ENCODE measurements at regions not wholly inside any gene's neighbourhood (a gene's known extent, or its start where the extent isn't known, plus 50 kb on each side); places are given as distances from the start of the nearest gene placed in this dataset.

- Histone ChIP-seq H4K5ac (ENCODE audit: insufficient read length, low read depth, low read length) (no peak overlapping the region), H2BK120ac (ENCODE audit: low read depth, low read length, poor library complexity, severe bottlenecking) (no peak overlapping the region), H3K18ac (ENCODE audit: insufficient read length, low read depth, low read length) (no peak overlapping the region), H4K91ac (ENCODE audit: insufficient read length, low read depth, low read length) (no peak overlapping the region), H3K4me2 (ENCODE audit: insufficient read depth, insufficient read length, low read length) (no peak overlapping the region), H3K27ac (ENCODE audit: insufficient read length, low read depth, low read length) (no peak overlapping the region), H4K20me1 (ENCODE audit: control insufficient read depth, insufficient read depth, insufficient read length) (no peaks in the 10 kb centered on the region), H3K79me1 (ENCODE audit: insufficient read depth, low read depth, low read length, poor library complexity, severe bottlenecking) (no peaks in the 10 kb centered on the region), H2BK5ac (ENCODE audit: insufficient read length, low read length) (no peak overlapping the region), H3K27me3 (ENCODE audit: insufficient read depth, low read length) (no peaks in the 10 kb centered on the region), H2BK12ac (ENCODE audit: insufficient read length, low read depth, low read length) (no peak overlapping the region), H2BK20ac (ENCODE audit: low read depth, low read length, poor library complexity, severe bottlenecking) (no peak overlapping the region), H2AK5ac (ENCODE audit: insufficient read length, low read length) (no peak overlapping the region), H2BK15ac (ENCODE audit: low read depth, low read length) (no peak overlapping the region), H3K4me1 (ENCODE audit: insufficient read depth, low read length) (no peaks in the 10 kb centered on the region), H3K23me2 (ENCODE audit: insufficient read length, low read depth, low read length, poor library complexity, severe bottlenecking) (no peaks in the 10 kb centered on the region), H3K14ac (ENCODE audit: insufficient read depth, low read length) (no peak overlapping the region; the same call in 1 of the 2 replicates), H3K9ac (ENCODE audit: extremely low read depth, insufficient read length, low read length) (no peak overlapping the region), H3K23ac (ENCODE audit: insufficient read length, low read depth, low read length) (no peak overlapping the region), H3K56ac (ENCODE audit: insufficient read length, low read depth, low read length) (no peak overlapping the region), H2AFZ (ENCODE audit: low read length) (no peak overlapping the region), H3T11ph (ENCODE audit: low read length) (no peak overlapping the region), H3K4ac (ENCODE audit: low read depth, low read length) (no peak overlapping the region), H4K8ac (replicated peaks; ENCODE audit: insufficient read length, low read depth, low read length) (no peak overlapping the region), H3K9me3 (ENCODE audit: control insufficient read depth, low read depth, low read length) (no peaks in the 10 kb centered on the region), H3K79me2 (ENCODE audit: insufficient read depth, low read length) (no peaks in the 10 kb centered on the region)
- Mint-ChIP-seq H3K36me3 (ENCODE audit: insufficient read depth in 1 of 3, low read depth in 3 of 3) (no peaks in the 10 kb centered on the region; a peak in 1 of 7 replicates), H3K27ac (no peak overlapping the region), H3K9me3 (peaks cover 2 to 7% of the 10 kb centered on the region in 2 experiments; a peak in 1 of 5 replicates), H3K27me3 (ENCODE audit: low read depth) (no peaks in the 10 kb centered on the region), H3K4me1 (no peaks in the 10 kb centered on the region), H3K4me3 (no peak overlapping the region)
- WGBS (ENCODE audit: extremely low coverage, insufficient read length, low lambda C conversion rate), result no CpG with 5 or more reads among the region's 7 CpGs
- no peak for TF ChIP-seq CTCF (conservative IDR thresholded peaks at IDR 0.05)
- no peak for DNase-seq
Observed at GRCh38 chr6:122248001-122248669, 151.3 kb upstream of the HSF2 start.

Data from H9 (cell line).